Astrocyte (in vitro differentiated cells and primary cell): ENCODE measurements at regions not wholly inside any gene's neighbourhood (a gene's known extent, or its start where the extent isn't known, plus 50 kb on each side); places are given as distances from the start of the nearest gene placed in this dataset.
A peak's percentile ranks its signal among the peaks of the same experiment; 100 is the strongest.

Experiments used
- DNase-seq: peaks from one replicate; pipeline ENCODE4 v3.0.0-alpha.2; 2010; ENCODE audit warnings: low read depth
- FAIRE-seq: peaks from 2 replicates; lab custom pipeline; 2011; peaks lifted over from hg19 to GRCh38; lab: Jason Lieb, UNC
- H2AFZ ChIP-seq: 2 replicates; pipeline ENCODE4 v1.6.0; 2012; ENCODE audit warnings: low read depth, low read length, inconsistent platforms
- H3K27ac ChIP-seq: 2 replicates; pipeline ENCODE4 v1.5.1; 2011; ENCODE audit warnings: low read depth, low read length, inconsistent platforms
- H3K27me3 ChIP-seq: 2 replicates; pipeline ENCODE4 v1.6.0; 2011; ENCODE audit warnings: low read length, inconsistent platforms; ENCODE audit not compliant: insufficient read depth
- H3K36me3 ChIP-seq: 2 replicates; pipeline ENCODE4 v1.5.1; 2011; ENCODE audit warnings: low read length, inconsistent platforms; ENCODE audit not compliant: insufficient read depth
- H3K4me1 ChIP-seq: 2 replicates; pipeline ENCODE4 v1.5.1; 2011; ENCODE audit warnings: low read length, inconsistent platforms; ENCODE audit not compliant: insufficient read depth
- H3K4me2 ChIP-seq: 2 replicates; pipeline ENCODE4 v1.6.0; 2012; ENCODE audit warnings: low read length, inconsistent platforms
- H3K4me3 ChIP-seq: 2 replicates; pipeline ENCODE4 v1.5.1; 2011; ENCODE audit warnings: low read depth, mild to moderate bottlenecking, low read length, inconsistent platforms; ENCODE audit not compliant: insufficient read depth
- H3K79me2 ChIP-seq: 2 replicates; pipeline ENCODE4 v1.6.0; 2012; ENCODE audit warnings: mild to moderate bottlenecking, low read length, inconsistent platforms; ENCODE audit not compliant: insufficient read depth
- H3K9ac ChIP-seq: 2 replicates; pipeline ENCODE4 v1.6.0; 2012; ENCODE audit warnings: mild to moderate bottlenecking, low read length, inconsistent platforms
- H3K9me3 ChIP-seq: 2 replicates; pipeline ENCODE4 v1.5.1; 2012; ENCODE audit warnings: low read depth, mild to moderate bottlenecking, low read length, inconsistent platforms; ENCODE audit not compliant: insufficient read depth
- H4K20me1 ChIP-seq: 2 replicates; pipeline ENCODE4 v1.6.0; 2012; ENCODE audit warnings: low read length, inconsistent platforms; ENCODE audit not compliant: insufficient read depth
- H3K27ac Mint-ChIP-seq: one replicate; pipeline ENCODE4 v1.8.0; 2021; ENCODE audit warnings: mild to moderate bottlenecking, mixed read lengths; ENCODE audit not compliant: unreplicated experiment
- H3K27me3 Mint-ChIP-seq: one replicate; pipeline ENCODE4 v1.8.0; 2021; ENCODE audit warnings: low read depth, mixed read lengths; ENCODE audit not compliant: unreplicated experiment
- H3K36me3 Mint-ChIP-seq: one replicate; pipeline ENCODE4 v1.8.0; 2021; ENCODE audit warnings: low read depth, mixed read lengths; ENCODE audit not compliant: unreplicated experiment
- H3K4me1 Mint-ChIP-seq: one replicate; pipeline ENCODE4 v1.8.0; 2021; ENCODE audit warnings: low read depth, mixed read lengths; ENCODE audit not compliant: unreplicated experiment
- H3K4me3 Mint-ChIP-seq: one replicate; pipeline ENCODE4 v1.8.0; 2021; ENCODE audit warnings: mild to moderate bottlenecking, moderate library complexity, mixed read lengths; ENCODE audit not compliant: unreplicated experiment
- H3K9me3 Mint-ChIP-seq: one replicate; pipeline ENCODE4 v1.8.0; 2021; ENCODE audit warnings: mild to moderate bottlenecking, mixed read lengths; ENCODE audit not compliant: unreplicated experiment
- CTCF ChIP-seq: IDR thresholded peaks from 2 replicates; pipeline ENCODE4 v1.5.1; 2011; ENCODE audit warnings: low read depth, mild to moderate bottlenecking, inconsistent platforms, low read length, moderate library complexity; ENCODE audit not compliant: insufficient read depth
- EZH2 ChIP-seq: IDR thresholded peaks from 2 replicates; pipeline ENCODE4 v1.6.1; 2012; ENCODE audit warnings: mild to moderate bottlenecking, low read length, inconsistent platforms; ENCODE audit not compliant: insufficient read depth

DNA sequence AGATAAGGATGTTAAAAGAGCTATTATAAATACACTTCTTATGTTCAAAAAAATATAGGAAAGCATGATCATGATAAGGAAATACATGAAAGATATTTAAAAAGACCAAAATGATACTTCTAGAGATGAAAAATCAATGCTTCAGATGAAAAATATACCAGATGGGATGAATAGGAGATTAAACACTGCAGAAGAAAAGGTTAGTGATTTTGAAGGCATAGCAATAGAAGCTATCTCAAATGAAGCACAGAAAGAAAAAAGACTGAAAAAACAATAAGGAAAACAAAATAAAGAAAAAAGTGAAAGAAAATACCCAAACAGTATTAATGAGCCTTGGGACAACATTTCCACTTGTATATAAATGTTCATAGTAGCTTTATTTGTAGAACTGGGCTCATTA, 80.7 kb upstream of the LEF1 start:
- Histone ChIP-seq H3K9ac (no peak overlapping the region), H3K9me3 (no peaks in the 10 kb centered on the region), H3K79me2 (no peaks in the 10 kb centered on the region), H3K4me3 (no peak overlapping the region), H3K36me3 (no peaks in the 10 kb centered on the region), H4K20me1 (no peaks in the 10 kb centered on the region), H3K27ac (no peak overlapping the region), H3K27me3 (no peaks in the 10 kb centered on the region), H3K4me1 (no peaks in the 10 kb centered on the region), H3K4me2 (no peak overlapping the region), H2AFZ (no peak overlapping the region)
- H3K27ac Mint-ChIP-seq = no peak overlapping the region
- peaks cover 11% of the 10 kb centered on the region for H3K9me3 Mint-ChIP-seq
- no peaks in the 10 kb centered on the region for H3K36me3 Mint-ChIP-seq
- DNase-seq (no peak), FAIRE-seq (no peak)
- TF ChIP-seq CTCF = no peak
- H3K4me3 Mint-ChIP-seq = no peak overlapping the region
- peaks cover 14% of the 10 kb centered on the region for H3K4me1 Mint-ChIP-seq
- no peaks in the 10 kb centered on the region for H3K27me3 Mint-ChIP-seq

DNA sequence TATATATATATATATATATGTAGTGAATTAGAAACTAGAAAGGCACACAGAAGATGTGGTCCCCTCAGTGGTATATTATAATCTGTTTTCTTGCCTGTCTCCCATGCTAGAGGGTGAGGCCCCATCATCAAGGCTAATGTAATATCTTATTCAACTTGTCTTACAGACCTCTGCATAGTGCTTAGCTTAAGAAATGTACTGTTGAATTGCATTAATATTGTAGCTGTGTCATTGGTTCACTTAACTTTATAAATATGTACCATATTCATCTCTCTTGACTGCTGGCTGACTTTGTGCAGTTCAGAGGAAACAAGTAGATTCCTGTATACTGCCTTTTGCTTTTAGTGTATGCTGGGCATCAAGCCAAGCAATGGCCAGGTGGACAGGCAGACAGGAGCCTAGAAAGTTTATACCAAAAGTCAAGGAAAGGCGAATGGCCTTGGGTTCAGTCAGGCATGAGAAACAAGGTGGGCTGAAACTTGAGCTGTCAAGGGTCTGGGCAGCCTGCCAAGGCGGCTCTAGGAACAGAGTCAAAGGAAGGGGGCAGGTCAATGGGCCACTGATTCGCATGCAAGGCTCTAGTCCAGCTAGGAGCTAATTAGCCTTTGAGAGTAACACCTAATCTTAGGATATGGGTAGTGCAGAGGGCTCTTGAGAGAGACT, 78.8 kb upstream of the LEF1 start:
- Histone ChIP-seq H3K4me3 (no peak overlapping the region), H3K9ac (no peak overlapping the region), H3K27me3 (no peaks in the 10 kb centered on the region), H3K27ac (no peak overlapping the region), H2AFZ (no peak overlapping the region), H4K20me1 (no peaks in the 10 kb centered on the region), H3K4me1 (no peaks in the 10 kb centered on the region), H3K36me3 (no peaks in the 10 kb centered on the region), H3K9me3 (no peaks in the 10 kb centered on the region), H3K4me2 (no peak overlapping the region), H3K79me2 (no peaks in the 10 kb centered on the region)
- Mint-ChIP-seq H3K27me3 (no peaks in the 10 kb centered on the region), H3K36me3 (no peaks in the 10 kb centered on the region), H3K4me1 (peaks cover 20% of the 10 kb centered on the region), H3K27ac (no peak overlapping the region), H3K9me3 (peaks cover 11% of the 10 kb centered on the region), H3K4me3 (no peak overlapping the region)
- no peak for TF ChIP-seq EZH2
- TF ChIP-seq CTCF = no peak
- peak; percentile 3 for DNase-seq
- FAIRE-seq = no peak

DNA sequence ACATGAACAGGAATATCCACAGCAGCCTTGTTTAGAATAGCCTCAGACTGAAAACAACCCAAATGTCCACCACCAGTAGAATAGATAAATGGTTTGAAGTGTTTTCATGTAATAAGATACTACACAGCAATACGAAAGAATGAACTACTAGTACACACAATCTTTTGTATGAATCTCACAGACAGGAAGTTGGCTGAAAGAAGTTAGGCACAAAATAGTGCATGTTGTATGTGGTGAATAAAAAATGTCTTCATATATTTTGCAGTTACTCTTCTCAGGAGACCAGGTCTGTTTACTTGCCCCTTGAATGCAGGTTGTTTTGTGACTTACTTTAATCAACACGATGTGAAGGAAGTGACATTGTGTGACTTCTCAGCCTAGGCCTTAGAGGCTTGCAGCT, 75.9 kb upstream of the LEF1 start:
- no peaks in the 10 kb centered on the region for H3K9me3 ChIP-seq
- no peaks in the 10 kb centered on the region for H3K36me3 ChIP-seq
- no peak overlapping the region for H3K4me3 Mint-ChIP-seq
- no peaks in the 10 kb centered on the region for H3K4me1 ChIP-seq
- DNase-seq (no peak), FAIRE-seq (no peak)
- H3K4me3 ChIP-seq = no peak overlapping the region
- H3K4me2 ChIP-seq = no peak overlapping the region
- H3K27me3 ChIP-seq = no peaks in the 10 kb centered on the region
- H4K20me1 ChIP-seq = no peaks in the 10 kb centered on the region
- no peak overlapping the region for H3K27ac Mint-ChIP-seq
- H3K4me1 Mint-ChIP-seq = peaks cover 20% of the 10 kb centered on the region
- no peaks in the 10 kb centered on the region for H3K79me2 ChIP-seq
- no peaks in the 10 kb centered on the region for H3K27me3 Mint-ChIP-seq
- no peak overlapping the region for H3K9ac ChIP-seq
- H3K36me3 Mint-ChIP-seq = no peaks in the 10 kb centered on the region
- TF ChIP-seq CTCF (no peak), EZH2 (no peak)
- peaks cover 7% of the 10 kb centered on the region for H3K9me3 Mint-ChIP-seq
- no peak overlapping the region for H2AFZ ChIP-seq
- no peak overlapping the region for H3K27ac ChIP-seq
